22Rv1 (cell line): ENCODE measurements at regions not wholly inside any gene's neighbourhood (a gene's known extent, or its start where the extent isn't known, plus 50 kb on each side); places are given as distances from the start of the nearest gene placed in this dataset.
"Not testable (repeated sequence)": the region's sequence is repeated elsewhere in the genome, so short reads cannot be mapped to it uniquely, and the experiment has no call there.

Experiments
- H3K27ac ChIP-seq: fragments of 450-650 bp; 2 replicates; pipeline ENCODE4 v1.5.1; 2017
- ZFX ChIP-seq: fragments of 450-650 bp; IDR thresholded peaks from 2 replicates; pipeline ENCODE4 v1.6.1; 2017; ENCODE audit warnings: antibody characterized with exemption, borderline replicate concordance
- TF ChIP-seq, protein P1 (sequence below): fragments of 450-650 bp; IDR thresholded peaks from 2 replicates; pipeline ENCODE4 v1.5.1; 2017; ENCODE audit warnings: mild to moderate bottlenecking

DNA sequence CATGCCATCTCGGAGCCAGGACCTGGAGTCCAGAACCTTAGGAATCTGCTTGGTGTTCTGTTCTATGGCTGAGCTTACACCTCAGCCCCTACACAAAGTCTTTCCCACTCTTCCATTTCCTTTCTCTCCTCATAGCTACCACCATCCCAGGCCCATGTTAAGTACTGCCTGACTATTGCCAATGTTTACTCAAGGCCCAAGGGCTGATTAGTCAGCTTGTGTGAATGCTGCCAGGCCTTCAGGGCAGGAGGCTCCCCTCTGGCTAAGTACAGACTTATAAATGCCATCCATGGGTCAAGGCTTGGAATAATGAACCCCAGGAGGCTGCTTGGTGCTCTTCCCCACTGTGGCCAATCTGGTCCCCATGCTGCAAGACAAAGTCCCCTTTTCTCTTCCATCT, 411.6 kb upstream of the MAGEB18 start:
- TF ChIP-seq, protein P1, sequence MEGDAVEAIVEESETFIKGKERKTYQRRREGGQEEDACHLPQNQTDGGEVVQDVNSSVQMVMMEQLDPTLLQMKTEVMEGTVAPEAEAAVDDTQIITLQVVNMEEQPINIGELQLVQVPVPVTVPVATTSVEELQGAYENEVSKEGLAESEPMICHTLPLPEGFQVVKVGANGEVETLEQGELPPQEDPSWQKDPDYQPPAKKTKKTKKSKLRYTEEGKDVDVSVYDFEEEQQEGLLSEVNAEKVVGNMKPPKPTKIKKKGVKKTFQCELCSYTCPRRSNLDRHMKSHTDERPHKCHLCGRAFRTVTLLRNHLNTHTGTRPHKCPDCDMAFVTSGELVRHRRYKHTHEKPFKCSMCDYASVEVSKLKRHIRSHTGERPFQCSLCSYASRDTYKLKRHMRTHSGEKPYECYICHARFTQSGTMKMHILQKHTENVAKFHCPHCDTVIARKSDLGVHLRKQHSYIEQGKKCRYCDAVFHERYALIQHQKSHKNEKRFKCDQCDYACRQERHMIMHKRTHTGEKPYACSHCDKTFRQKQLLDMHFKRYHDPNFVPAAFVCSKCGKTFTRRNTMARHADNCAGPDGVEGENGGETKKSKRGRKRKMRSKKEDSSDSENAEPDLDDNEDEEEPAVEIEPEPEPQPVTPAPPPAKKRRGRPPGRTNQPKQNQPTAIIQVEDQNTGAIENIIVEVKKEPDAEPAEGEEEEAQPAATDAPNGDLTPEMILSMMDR, result no peak
- TF ChIP-seq ZFX, result no peak
- H3K27ac ChIP-seq, result no peak overlapping the region

DNA sequence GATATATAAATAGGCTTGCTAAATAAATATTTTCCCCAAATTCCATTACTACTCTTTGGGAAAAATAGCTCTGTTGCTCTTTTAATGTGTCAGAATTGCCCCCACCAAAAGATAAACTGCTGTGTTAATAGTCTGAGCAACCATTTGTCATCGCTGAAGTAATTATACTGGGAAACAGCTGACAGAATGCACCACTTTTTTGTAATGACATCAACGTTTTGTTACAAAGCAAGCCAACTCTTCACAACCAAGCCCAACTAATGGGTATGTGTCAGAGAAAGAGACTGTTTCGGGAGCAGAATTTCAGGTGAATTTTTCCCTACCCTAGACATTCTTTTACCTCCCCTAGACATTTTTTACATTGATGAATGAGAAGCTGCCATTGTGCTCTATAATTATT, 405.0 kb upstream of the MAGEB18 start:
- no peak overlapping the region for H3K27ac ChIP-seq
- TF ChIP-seq, protein P1, result no peak
- TF ChIP-seq ZFX, result no peak

DNA sequence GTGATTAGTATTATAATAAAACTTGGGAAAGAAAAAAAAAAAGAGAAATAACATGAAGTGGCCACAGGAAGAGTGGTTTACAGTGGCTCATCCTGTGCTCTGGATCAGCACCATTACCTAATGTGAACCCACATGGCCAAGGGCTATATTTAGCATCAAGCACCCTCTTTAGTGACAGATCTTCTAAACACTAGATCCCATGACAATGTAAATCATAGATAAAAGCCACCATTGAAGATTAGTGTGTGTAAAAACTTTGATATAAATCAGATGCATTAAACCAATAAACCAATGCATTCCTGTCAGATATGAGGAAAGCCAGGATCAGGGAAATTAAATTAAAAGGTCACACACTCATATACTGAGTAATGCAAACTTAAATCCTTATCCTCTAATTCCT, 400.6 kb upstream of the MAGEB18 start:
- H3K27ac ChIP-seq, result no peak overlapping the region
- no peak for TF ChIP-seq ZFX
- TF ChIP-seq, protein P1, result no peak

DNA sequence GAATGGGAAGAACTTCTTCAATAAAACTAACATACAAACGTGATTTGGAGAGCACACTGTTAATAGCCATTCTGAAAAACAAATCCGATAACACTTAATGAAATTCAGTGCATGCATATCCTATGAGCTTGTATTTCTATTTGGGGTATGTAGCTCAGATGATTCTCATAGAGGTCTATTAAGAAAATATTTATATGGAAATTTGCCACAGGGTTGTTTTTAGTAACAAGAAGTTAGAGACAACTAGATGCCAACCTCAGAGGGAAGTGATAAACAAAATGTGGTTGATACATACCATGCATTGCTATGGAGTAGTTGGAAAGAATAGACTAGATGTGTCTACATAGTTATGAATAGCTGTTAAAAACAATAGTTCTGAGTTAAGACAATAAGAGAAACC, 395.8 kb upstream of the MAGEB18 start:
- no peak for TF ChIP-seq ZFX
- TF ChIP-seq, protein P1, result no peak
- H3K27ac ChIP-seq, result no peak overlapping the region

DNA sequence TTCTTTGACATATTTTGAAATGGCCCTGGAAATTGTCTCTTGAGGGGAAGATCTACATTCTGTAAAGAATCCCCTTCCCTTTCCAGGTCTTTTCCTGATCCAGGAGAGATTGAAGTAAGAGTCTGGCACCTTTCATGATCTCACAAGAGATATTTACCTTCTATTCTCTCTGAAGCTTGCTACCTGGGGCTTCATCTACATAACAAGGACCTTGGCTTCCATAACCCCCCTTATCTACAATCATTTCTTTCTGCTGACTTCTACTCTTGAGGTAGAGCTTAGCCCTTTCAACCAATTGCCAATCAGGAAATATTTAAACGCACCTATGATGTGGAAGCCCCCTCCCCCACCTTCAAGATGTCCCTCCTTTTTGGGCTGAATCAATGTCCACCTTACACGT, 383.7 kb upstream of the MAGEB18 start:
- H3K27ac ChIP-seq, result no peak overlapping the region
- TF ChIP-seq, protein P1, result no peak
- no peak for TF ChIP-seq ZFX

DNA sequence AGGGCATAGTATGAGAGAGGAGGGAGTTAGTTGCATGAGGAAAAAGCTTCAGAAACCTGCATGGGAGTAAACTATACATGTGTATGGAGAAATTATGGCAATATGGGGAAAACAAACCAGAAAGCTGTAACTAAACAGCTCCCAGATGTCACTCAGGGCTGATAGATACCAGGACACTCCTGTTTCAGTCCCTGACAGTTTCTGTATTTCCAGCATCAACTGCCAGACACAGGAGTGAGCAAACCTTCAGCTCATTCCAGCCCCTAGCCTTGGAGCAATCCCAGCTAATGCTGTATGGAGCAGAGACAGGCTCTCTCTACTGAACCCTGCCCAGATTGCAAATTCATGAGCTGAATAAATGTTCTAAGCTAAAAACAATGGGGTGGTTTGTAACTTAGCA, 382.9 kb upstream of the MAGEB18 start:
- TF ChIP-seq, protein P1, result no peak
- no peak for TF ChIP-seq ZFX
- H3K27ac ChIP-seq, result no peak overlapping the region

DNA sequence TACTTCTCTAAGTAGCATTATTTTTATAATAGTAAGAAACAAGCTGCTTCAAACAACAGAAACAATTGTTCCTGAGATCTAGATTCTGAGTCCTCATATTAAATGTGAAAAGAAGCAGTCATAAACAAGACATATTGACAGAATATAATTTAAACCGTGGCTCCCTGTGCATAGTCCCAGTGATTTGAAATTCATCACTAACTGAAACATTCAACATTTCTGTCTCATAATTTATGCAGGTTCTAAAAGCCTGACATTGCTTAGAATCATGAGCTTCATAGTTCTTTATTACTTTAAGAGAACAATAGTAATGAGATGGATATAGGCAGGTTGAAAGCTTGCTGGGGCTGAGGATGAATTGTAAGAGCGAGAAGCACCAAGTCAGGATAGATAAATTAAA, 375.5 kb upstream of the MAGEB18 start:
- TF ChIP-seq ZFX, result no peak
- TF ChIP-seq, protein P1, result no peak
- no peak overlapping the region for H3K27ac ChIP-seq

DNA sequence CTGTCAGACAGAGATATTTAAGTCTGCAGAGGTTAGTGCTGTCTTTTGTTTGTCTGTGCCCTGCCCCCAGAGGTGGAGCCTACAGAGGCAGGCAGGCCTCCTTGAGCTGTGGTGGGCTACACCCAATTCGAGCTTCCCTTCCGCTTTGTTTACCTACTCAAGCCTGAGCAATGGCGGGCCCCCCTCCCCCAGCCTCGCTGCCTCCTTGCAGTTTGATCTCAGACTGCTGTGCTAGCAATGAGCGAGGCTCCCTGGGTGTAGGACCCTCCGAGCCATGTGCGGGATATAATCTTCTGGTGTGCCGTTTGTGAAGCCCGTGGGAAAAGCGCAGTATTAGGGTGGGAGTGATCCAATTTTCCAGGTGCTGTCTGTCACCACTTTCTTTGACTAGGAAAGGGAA, 366.3 kb upstream of the MAGEB18 start:
- not testable (repeated sequence) for H3K27ac ChIP-seq

DNA sequence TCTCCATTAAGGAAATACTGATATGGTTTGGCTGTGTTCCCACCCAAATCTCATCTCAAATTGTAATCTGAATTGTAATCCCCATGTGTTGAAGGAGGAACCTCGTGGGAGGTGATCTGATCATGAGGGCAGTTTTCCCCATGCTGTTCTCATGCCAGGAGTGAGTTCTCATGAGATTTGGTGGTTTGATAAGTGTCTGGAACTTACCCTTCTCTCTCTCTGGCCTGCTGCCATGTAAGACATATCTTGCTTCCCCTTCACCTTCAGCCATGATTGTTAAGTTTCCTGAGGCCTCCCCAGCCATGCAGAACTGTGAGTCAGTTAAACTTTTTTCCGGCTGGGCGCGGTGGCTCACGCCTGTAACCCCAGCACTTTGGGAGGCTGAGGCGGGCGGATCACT, 340.3 kb upstream of the MAGEB18 start:
- not testable (repeated sequence) for H3K27ac ChIP-seq
